ENCODE measurements at regions not wholly inside any gene's neighbourhood (a gene's known extent, or its start where the extent isn't known, plus 50 kb on each side); places are given as distances from the start of the nearest gene placed in this dataset.

DNA sequence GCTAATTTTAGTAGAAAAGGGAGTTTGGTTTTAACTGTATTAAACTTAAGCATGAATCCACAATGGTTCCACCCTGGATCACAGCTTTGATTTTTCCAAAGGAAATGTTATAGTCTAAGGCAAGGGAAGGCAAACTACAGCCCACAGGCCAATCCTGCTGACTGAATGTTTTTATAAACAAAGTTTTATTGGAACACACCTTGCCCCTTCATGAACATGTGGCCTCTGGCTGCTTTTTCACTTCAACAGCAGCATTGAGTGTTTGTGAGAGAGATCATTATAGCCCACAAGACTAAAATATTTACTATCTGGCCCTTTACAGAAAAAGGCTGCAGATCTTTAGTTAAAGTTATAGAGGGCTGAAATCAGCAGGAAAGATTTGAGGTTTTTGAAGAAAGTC, 198.7 kb downstream of the IRS2 start:
- DNase-seq, result no peak

DNA sequence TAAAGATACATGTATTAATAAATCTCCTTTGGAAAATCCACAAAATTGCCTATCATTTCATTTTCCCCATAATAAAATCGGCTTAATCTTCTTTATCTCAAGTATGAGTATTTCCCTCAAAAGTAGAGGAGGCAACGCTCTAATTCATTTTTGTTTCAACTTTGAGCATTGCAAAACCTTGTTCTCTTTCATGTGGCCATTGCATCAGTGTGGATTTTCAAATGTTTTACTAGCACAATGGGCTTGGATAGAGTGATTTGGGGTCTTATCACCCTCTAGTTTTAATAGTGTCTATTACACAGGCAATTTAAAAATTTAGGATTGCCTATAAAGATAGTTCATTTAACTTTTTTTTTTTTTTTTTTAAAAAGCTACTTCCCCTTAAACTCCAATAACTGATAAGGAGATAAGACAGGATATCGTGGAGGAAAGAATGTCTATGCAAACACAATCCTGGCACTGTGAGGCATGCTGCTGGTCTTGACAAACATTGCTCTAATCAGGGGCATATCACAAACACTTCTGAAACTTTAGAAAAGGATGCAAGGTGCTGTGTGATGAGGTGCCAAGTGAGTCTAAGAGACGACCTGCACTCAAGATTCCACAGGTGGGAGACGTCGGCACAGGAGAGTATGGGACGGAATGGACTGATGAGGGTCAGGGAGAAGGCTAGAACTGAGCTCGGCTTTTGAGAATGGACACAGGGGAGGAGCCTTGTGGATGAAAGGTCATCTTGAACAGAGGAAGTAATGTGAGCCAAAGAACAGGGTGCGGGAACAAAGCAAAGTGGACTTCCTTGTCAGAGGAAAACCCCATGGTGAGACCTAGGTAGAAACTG, 199.7 kb downstream of the IRS2 start:
- DNase-seq, result no peak

DNA sequence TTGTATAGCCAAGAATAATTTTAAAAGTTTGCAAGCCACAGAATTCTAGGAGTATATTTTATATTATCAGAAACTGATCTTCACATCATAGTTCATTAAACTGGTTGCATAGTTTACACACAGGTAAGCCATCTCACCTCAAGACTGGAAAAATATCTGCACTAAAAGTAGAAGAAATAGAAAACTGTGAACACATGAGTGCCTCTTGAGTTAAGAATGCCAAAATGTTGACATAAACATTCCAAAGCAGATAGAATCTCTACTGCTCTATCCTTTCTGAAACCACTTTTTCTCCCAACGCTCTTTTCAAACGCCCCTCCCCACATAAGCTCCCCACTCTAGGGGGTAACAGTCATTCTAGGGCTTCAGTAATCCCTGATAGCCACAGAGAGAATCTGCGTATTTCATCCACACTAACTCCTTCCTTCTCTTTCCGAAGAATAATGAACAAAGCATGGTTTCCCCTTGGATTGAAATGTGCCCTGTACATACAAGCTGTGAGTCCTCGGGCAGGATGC, 201.5 kb downstream of the IRS2 start:
- no peak for DNase-seq

DNA sequence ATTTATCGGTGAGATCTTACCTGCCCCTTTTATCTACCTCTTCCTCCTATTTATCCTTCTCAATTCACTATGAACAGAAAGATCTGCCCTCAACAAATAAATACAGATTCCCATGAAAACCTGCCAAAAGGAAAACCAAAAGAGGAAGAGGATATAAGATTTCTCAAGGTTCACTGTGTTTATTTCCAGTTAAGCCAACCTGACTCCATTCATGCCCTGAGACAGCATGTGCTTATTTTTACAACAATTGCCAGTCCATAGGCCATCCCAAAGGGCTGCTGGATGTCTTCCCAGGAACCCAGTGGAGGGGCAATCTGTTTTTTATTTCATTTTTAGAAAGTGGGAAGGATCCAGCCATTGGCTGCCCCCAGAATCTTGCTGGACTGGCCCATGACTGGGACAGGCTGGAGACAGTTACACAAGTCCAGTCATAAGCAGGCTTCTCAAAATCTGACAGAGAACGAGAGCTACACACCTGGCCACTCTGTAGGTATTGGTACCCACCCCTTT, 209.1 kb downstream of the IRS2 start:
- DNase-seq, result no peak

DNA sequence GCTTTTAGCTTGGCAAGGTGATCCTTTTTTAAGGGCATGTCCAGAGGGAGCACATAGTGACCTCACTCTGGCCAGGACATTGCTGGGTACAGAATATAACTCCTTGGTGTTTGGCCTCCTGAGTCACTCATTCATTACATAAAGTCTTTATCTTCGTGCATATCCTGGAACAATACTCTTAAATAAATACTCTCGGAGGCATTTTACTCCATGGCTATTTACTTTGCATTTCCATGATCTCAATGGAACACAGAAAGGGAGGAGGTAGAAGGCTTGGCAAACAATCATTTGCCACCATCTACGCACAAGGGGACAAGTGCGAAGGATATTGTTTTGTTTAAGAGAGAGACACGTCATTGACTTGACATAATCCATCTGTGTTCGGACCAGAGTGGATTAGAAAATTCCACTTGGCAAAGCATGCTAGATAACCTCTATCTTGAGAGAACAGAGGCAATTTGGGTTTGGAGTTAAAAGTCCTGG, 210.0 kb downstream of the IRS2 start:
- DNase-seq, result no peak

DNA sequence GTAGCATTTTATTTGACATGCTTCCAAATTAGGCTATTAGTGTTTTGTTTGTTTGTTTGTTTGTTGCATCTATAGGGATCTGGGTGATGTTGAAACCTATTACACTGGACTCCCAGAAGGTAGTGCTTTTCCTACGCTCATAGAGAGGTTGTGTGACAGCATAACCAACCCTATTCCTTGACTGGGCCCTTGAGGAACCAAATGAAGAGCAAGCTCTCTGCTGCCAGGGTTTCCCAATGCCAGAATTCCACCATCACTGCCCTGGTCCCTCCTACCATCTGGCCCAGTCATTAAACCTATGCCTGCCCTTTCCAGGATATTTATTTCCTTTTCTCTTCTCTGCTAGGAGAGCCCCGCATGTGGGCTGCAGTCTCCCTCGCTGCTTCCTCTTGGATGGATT, 210.6 kb downstream of the IRS2 start:
- no peak for DNase-seq

DNA sequence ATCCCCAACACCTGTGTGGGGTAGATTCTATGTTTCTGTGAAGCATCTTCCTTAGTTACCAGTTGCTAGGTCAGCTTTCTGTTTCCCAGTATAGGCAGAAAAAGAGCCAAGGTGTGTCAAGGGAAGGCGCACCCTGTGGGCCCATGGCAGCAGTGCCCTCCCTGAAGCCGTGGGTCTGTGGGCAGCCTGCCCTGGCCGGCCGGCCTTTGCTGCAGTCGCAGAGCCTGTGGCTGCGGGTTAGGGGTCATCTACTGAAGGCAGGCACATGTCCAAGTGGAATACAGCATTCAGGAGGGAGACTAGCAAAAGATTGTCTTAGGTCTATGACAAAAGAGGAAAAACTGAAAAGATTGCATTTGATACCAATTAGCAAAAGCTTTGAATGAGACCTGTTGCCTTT, 214.0 kb downstream of the IRS2 start:
- no peak for DNase-seq

DNA sequence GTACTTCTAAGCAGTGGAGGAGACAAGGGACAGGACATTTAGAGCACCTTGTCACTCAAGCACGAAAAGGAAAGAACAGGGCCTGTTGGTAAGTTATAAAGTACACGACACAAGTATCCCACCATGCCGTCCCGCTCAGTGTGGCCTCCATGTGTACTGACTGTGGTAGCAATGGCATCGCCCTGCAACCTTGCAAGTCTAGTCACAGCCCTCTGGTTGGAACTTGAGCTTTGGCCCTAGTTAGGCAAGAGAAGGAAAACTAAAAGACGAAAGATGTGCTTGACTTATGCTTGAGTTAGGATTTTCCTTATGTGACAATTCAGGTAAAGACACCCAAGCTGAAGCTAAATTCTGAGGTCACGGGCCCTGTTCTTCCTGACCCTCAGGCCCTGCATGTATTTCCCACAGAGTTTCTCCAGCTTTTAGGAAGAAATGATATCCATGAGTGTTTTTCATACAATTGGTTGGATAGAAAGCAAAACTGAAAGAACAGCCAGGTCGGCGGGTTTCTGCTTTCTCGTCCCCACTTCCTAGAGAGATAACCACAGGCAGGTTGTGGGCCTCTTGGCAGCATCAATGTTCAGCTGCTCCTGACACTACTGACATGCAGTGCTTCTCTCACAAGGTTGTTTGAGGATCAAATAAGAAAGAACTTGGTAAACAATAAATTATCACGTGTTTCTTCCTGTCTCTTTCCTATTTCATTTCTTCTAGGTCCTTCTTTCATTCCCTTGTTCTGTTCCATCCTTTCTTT, 216.2 kb downstream of the IRS2 start:
- no peak for DNase-seq

DNA sequence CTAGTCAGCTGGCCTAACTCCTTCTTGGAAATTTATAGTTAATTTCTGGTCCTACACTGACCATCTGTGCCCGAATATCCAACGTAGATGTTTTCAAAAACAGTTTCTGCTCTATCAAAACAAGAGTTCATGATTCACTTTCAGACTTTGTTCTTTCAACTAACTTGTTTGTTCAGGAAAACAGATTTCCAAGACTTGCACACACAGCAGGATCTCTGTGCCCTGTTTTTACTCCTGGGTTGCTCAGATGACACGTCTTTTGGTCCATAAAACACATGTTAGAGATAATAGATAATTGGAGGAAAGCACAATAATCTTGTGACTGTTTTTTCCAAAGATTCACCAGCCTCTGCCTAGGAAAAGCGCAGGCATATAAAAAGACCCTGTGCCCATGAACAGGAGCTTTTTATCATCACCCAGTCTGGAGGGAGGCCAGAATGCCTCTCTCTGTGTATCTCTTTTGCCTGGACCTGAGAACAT, 218.0 kb downstream of the IRS2 start:
- no peak for DNase-seq

DNA sequence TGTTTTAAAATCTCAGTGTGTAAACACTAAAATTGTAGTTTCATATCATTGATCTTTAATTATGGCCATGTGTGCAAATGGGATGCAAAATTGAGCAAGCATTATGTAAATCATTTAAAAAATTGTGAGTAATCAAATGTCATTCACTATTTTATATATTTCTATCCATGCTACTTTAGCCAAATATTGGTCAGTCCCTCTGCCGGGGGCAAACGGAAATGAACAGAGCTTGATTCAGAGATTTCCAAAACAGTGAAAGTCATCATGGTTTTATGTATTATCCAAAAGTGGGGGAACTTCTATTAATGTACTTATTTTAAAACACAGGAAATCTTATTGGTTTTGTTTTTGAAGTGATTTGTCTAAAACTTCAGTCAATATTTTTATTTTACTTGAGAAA, 219.1 kb downstream of the IRS2 start:
- DNase-seq, result no peak

DNA sequence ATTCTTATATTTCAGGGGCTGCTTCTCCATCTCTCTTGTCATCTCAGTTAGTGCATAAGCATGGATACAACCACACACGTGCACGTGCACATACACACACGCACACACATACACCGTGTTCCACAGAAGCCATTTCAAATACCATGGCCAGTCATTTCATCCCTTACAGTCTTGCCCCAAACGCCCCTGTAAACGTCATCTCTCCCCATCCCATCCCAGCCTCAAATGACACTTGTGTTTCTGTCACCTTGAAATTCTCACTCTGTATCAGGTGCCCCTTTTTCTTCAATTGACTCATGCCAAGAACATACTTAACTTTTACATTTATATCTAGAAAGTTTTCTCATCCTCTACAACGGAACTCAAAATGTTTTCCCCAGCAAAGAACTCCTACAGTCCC, 220.5 kb downstream of the IRS2 start:
- no peak for DNase-seq

DNA sequence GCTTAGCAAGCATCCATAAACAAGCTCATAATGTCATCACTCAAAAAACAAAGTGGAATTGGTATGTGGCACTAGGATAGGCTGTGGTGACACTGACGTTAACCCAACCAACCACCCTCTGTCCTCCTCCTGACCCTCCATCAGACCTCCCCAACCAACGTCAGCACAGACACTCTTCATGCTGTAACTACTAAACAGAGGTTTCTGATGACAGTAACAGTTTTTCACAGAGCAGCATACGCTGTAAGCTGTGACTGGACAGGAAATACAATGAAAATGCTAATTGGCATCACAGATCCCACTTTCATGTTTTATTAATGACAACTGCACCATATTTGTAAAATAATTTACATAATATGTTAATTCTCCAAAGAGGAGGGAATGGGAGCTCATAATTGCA, 238.0 kb downstream of the IRS2 start:
- DNase-seq, result no peak

DNA sequence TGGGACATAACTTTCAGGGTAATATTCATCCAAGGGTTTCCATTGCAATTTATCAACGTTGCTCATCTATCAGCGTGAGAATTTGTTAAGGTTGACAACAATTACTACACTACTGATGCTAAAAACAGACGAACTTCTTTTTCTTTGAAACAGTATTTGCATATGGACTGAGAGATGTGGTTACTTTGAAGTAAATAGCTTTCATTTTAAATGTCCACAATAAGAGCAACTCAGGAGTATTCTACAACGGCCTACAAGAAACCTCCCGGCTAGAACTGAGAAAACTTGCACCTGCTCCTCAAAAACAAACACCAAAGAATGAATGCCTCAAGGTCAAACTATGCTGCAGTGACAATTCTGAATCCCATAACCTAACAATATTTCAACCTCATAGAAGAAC, 238.4 kb downstream of the IRS2 start:
- no peak for DNase-seq

DNA sequence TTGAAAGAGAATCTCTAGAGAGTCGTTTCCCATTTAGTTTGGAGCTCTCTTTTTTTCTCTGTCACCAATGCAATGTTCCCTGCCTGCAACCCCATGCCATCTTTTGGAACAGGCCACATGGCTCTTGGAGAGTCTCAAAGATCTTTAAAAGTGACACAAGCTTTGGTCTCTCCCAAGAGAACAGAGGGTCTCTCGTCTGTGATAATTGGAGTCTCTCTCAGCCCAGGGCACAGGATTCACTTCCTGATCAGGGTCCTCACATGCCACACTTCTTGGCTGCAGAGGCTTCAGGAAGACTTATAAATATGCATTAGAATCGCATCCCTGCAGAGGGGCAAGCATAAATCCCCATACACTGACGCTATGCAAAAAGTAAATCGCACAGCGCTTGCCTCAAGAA, 240.5 kb downstream of the IRS2 start:
- DNase-seq, result no peak

DNA sequence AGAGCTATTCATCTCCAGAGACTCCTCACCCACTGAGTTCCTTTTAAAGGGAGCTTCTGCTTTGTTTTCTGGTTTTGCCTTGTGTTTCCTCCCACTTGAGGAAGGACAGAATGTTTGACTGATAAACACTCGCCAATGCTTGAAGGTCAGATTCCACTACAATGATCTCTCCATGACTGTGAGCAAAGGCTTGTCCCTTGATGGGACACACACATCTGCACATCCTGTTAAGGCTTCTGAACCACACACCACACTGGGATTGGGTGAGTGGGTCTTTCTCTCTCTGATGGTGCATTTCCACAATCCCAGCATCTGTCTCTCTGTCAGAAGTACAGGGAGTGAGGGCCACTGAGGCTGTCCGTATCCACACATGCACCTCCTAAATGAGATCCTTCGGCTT, 245.3 kb downstream of the IRS2 start:
- DNase-seq, result no peak

DNA sequence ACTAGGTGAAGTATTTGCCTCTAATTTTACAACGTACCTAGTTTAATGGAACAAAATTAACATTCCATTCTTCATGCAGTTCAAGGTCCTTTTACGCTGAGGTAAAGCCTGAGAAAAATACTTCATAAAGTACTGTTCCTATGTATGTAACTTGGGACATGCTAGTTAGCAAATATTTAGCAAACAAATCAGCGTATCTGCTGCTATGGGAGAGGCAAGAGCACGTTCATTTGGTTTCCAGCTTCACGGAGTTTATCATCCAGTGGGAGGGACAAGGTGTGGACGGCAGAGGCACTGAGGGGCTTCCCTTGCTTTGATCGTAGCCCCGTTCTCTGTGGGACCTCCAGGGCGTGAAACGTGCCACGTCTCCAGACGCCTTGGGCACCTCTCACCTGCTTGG, 248.8 kb downstream of the IRS2 start:
- DNase-seq, result no peak

DNA sequence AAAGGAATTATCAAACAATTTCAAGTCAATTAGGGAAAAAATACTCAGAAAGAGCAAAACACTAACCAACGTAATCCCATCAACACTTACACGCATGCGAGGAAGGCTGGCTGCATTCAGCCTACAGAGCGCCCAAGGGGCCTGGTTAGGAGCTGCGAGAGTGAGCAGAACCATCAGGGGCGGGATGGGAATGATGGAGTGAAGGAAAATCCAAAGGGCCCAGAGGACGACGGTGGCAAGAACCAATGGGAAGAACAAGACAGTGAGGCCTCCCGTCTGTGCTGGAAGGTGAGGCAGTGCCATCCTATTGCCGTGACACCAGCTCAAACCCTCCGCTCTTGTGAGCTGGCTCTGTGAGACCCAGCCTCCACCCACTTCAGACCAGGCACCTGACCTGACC, 253.0 kb downstream of the IRS2 start:
- no peak for DNase-seq

DNA sequence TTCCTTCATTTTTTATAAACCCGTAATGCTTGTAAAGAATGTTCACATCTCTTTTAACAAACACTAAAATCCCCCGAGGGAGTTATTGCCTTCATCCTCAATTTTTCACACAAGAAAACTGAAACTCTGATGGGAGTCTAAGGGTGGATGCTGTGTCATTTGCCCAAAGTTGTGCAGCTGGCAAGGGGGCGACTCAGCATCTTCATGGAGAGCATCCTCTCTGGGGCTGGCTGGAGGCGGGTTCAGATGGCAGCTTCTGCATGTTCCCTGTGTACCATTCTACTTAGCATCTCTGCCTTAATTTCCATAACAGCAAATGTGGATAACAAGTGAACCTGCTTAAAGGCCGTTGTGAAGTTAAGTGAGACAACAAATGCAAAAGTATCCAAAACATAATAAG, 256.4 kb downstream of the IRS2 start:
- DNase-seq, result no peak

DNA sequence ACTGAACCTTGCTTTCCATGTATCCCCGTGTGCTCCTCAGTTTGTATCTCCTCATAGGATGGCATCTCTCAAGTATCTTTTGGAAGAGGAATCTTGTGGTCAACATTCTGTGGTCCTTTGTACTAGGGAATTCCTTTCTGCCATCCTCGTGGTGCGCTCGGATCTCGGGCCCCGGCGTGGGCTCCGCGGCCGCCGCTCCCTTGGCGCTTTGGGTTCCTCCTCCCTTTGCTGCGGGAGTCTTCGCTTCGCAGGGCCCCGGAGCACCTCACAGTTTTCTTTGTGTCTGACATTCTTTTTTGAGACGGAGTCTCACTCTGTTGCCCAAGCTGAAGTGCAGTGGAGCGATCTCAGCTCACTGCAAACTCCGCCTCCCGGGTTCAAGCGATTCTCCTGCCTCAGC, 264.7 kb downstream of the IRS2 start:
- no peak for DNase-seq

DNA sequence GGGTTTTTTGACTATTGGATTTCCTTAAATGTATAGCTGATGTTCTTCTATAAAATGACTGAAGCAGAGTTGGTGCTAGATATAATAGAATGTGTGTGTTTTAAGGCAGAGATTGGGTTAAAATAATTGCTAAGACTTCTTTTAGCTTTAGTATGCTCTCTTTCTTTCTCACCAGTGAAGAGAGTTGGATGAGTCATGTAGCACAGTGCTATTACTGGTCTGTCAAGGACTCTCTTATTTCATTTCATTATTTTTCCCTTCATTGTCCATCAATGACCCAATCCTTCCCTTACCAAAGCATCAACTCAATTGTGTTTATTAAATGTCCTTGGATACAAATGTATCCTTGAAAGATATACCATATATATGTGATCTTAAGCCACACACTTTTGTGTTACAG, 268.9 kb downstream of the IRS2 start:
- DNase-seq, result no peak

DNA sequence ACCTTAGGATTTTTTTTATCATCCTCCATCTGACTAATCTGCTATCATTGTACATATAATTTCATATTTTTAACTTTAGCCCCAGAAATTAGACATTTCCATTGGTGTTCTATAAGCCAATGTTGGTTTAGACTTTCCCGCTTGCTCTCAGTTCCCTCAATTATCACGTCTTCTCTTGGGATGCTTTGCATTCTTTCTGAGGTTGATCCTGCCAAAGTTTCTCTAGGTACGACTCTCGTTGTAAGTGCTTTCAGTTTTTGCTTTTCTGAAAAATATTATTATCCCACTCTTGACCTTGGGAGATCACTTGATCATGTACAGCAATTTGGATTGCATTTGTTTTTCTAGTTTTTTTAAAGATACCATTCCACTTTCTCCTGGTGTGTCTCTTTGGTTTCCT, 270.2 kb downstream of the IRS2 start:
- DNase-seq, result no peak

DNA sequence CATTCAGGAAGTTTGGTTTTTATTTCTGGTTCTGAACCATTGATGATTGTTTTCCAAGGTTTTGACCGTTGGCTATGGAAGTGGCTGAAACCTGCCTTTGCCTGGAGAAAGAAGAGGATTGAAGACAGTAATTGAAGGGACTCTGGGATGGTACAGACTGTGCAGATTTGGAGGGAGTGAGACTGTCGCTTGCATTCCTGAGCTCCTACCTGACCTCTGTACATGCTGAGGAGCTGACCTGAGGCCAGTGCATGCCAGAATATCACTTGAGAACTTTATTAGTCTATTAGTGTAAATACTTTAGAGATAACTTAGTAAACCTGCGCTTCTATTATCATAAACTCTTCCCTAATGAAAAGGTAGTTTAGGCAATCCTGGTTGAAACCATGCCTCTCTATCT, 276.4 kb downstream of the IRS2 start:
- DNase-seq, result no peak

DNA sequence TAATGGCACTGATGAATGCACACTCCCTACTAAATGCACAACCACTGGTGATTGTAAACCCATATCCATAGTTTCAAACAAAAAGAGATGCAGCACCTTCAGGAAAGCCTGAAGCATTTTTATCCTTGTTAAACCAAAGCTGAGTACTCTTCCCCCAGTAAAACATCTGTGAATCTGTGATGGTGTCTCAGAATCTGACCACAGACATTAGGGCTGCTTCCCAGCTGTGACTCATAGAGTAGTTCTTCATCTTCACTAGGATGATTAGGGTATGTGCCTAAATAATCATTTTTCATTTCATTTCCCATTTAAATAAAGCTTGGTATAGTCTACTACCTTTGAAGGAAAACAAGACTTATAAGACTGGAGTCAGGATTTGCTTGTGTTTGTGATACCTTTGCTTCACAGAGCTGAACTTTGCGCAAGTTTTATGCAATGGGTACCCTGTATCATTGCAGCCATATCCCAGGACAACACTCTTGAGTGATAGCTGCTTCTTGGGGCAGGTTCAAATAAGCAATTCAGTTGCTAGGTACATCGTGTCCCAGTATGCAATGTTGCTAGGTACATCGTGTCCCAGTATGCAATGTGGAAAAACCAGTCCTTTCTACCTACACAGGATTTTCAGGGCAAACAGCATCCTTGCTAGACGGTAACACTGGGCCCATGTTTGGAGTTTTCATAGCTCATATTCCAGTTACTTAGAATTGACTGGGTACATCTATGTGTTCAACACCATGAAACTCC, 277.1 kb downstream of the IRS2 start:
- no peak for DNase-seq
